Parathyroid adenoma (tissue), 2 donors: ENCODE measurements at regions not wholly inside any gene's neighbourhood (a gene's known extent, or its start where the extent isn't known, plus 50 kb on each side); places are given as distances from the start of the nearest gene placed in this dataset.
"Not testable (repeated sequence)": the region's sequence is repeated elsewhere in the genome, so short reads cannot be mapped to it uniquely, and the experiment has no call there.

Experiments
- H2AFZ ChIP-seq: fragments of 300-600 bp; sonication (generic); one replicate; pipeline ENCODE4 v1.7.0; 2017; ENCODE audit warnings: antibody characterized with exemption, mild to moderate bottlenecking
- H3K27ac ChIP-seq: fragments of 300-600 bp; sonication (generic); one replicate; pipeline ENCODE4 v1.7.0; 2017
- H3K27me3 ChIP-seq: fragments of 300-600 bp; sonication (generic); one replicate; pipeline ENCODE4 v1.7.0; 2017; ENCODE audit warnings: low read length; ENCODE audit not compliant: control insufficient read depth, insufficient read depth
- H3K36me3 ChIP-seq: fragments of 300-600 bp; sonication (generic); one replicate; pipeline ENCODE4 v1.7.0; 2017; ENCODE audit warnings: low read length; ENCODE audit not compliant: control insufficient read depth, insufficient read depth
- H3K4me1 ChIP-seq: fragments of 300-600 bp; sonication (generic); one replicate; pipeline ENCODE4 v1.7.0; 2017; ENCODE audit warnings: control low read depth
- H3K4me2 ChIP-seq: fragments of 300-600 bp; sonication (generic); one replicate; pipeline ENCODE4 v1.7.0; 2017; ENCODE audit warnings: low read length
- H3K4me3 ChIP-seq: fragments of 300-600 bp; sonication (generic); one replicate; pipeline ENCODE4 v1.7.0; 2017; ENCODE audit warnings: low read depth, low read length
- H3K79me2 ChIP-seq: fragments of 300-600 bp; sonication (generic); one replicate; pipeline ENCODE4 v1.7.0; 2017; ENCODE audit warnings: control low read depth
- H3K9ac ChIP-seq: fragments of 300-600 bp; sonication (generic); one replicate; pipeline ENCODE4 v1.7.0; 2017; ENCODE audit warnings: mild to moderate bottlenecking
- H3K9me3 ChIP-seq: fragments of 300-600 bp; sonication (generic); one replicate; pipeline ENCODE4 v1.7.0; 2017; ENCODE audit warnings: low read length; ENCODE audit not compliant: control insufficient read depth
- CTCF ChIP-seq: fragments of 300-600 bp; sonication (generic); IDR thresholded peaks from one replicate; pipeline ENCODE4 v1.7.0; 2017; ENCODE audit warnings: antibody characterized with exemption, mild to moderate bottlenecking
- donor health status: primary hyperparathyroidism.

GRCh38 chr15:77877869-77878577 lies 199.5 kb downstream of the TBC1D2B start:
- Histone ChIP-seq H3K9ac (no peak overlapping the region), H3K4me1 (no peaks in the 10 kb centered on the region), H3K27ac (no peak overlapping the region), H3K36me3 (no peaks in the 10 kb centered on the region), H3K9me3 (no peaks in the 10 kb centered on the region), H3K4me3 (no peak overlapping the region), H3K27me3 (no peaks in the 10 kb centered on the region), H2AFZ (no peak overlapping the region), H3K79me2 (no peaks in the 10 kb centered on the region), H3K4me2 (no peak overlapping the region)
- TF ChIP-seq CTCF = no peak

- H3K27me3 ChIP-seq, H3K4me2 ChIP-seq, H3K36me3 ChIP-seq, H3K4me1 ChIP-seq, H3K4me3 ChIP-seq, H3K79me2 ChIP-seq, H3K9me3 ChIP-seq, H3K9ac ChIP-seq, H2AFZ ChIP-seq, H3K27ac ChIP-seq: not testable (repeated sequence)
Observed at GRCh38 chr15:77876107-77876820, 201.2 kb downstream of the TBC1D2B start.

GRCh38 chr15:77875066-77875721 lies 202.3 kb downstream of the TBC1D2B start:
- H3K4me1 ChIP-seq, H3K27ac ChIP-seq, H3K9ac ChIP-seq, H3K27me3 ChIP-seq, H3K9me3 ChIP-seq, H3K79me2 ChIP-seq, H2AFZ ChIP-seq, H3K36me3 ChIP-seq, H3K4me3 ChIP-seq, H3K4me2 ChIP-seq: not testable (repeated sequence)
- peak; percentile 15 for TF ChIP-seq CTCF

GRCh38 chr15:77874063-77874462 lies 203.4 kb downstream of the TBC1D2B start:
- TF ChIP-seq CTCF = no peak
- H3K4me3 ChIP-seq = no peak overlapping the region
- no peaks in the 10 kb centered on the region for H3K27me3 ChIP-seq
- H3K79me2 ChIP-seq = no peaks in the 10 kb centered on the region
- H3K27ac ChIP-seq = no peak overlapping the region
- H3K36me3 ChIP-seq = no peaks in the 10 kb centered on the region
- H3K4me1 ChIP-seq = no peaks in the 10 kb centered on the region
- no peak overlapping the region for H3K9ac ChIP-seq
- no peaks in the 10 kb centered on the region for H3K9me3 ChIP-seq
- no peak overlapping the region for H2AFZ ChIP-seq
- H3K4me2 ChIP-seq = no peak overlapping the region

- not testable (repeated sequence) for H3K9ac ChIP-seq, H3K4me2 ChIP-seq, H2AFZ ChIP-seq, H3K27me3 ChIP-seq, H3K36me3 ChIP-seq, H3K4me3 ChIP-seq, H3K4me1 ChIP-seq, H3K27ac ChIP-seq, H3K9me3 ChIP-seq, H3K79me2 ChIP-seq
Observed at GRCh38 chr15:77872521-77873425, 204.7 kb downstream of the TBC1D2B start.
